Skeletal muscle tissue (tissue), 3 donors: ENCODE measurements at regions not wholly inside any gene's neighbourhood (a gene's known extent, or its start where the extent isn't known, plus 50 kb on each side); places are given as distances from the start of the nearest gene placed in this dataset.

Experiments used
- H3K27ac ChIP-seq: one replicate; pipeline ENCODE4 v1.7.0; 2013; ENCODE audit warnings: mild to moderate bottlenecking, low read depth, low read length, inconsistent platforms
- H3K27me3 ChIP-seq, 3 donors: one replicate each; pipeline ENCODE4 v1.7.0; 2013; ENCODE audit warnings: low read length in 3 of 3; ENCODE audit not compliant: control insufficient read depth in 3 of 3, insufficient read depth in 3 of 3
- H3K36me3 ChIP-seq, 3 donors: one replicate each; pipeline ENCODE4 v1.7.0; 2013; ENCODE audit warnings: low read length in 3 of 3; ENCODE audit not compliant: control insufficient read depth in 3 of 3, insufficient read depth in 3 of 3
- H3K4me1 ChIP-seq, 3 donors: one replicate each; pipeline ENCODE4 v1.7.0; 2013; ENCODE audit warnings: low read length in 3 of 3, mild to moderate bottlenecking in 3 of 3; ENCODE audit not compliant: control insufficient read depth in 3 of 3, insufficient read depth in 3 of 3
- H3K4me3 ChIP-seq, 3 donors: one replicate each; pipeline ENCODE4 v1.7.0; 2013; ENCODE audit warnings: low read length in 3 of 3
- H3K9ac ChIP-seq, 3 donors: one replicate each; pipeline ENCODE4 v1.7.0; 2013; ENCODE audit warnings: low read length in 3 of 3, mild to moderate bottlenecking in 3 of 3, moderate library complexity in 2 of 3, low read depth in 1 of 3
- H3K9me3 ChIP-seq, 3 donors: one replicate each; pipeline ENCODE4 v1.7.0; 2013; ENCODE audit warnings: low read length in 3 of 3; ENCODE audit not compliant: control insufficient read depth in 3 of 3
- donor health status: Osteomylitis.

- H3K9ac ChIP-seq = no peak overlapping the region
- no peaks in the 10 kb centered on the region for H3K4me1 ChIP-seq
- no peak overlapping the region for H3K27ac ChIP-seq
- peaks cover 0 to 2% (median 0%) of the 10 kb centered on the region in 3 donors for H3K9me3 ChIP-seq
- no peak overlapping the region for H3K4me3 ChIP-seq
- no peaks in the 10 kb centered on the region for H3K27me3 ChIP-seq
- H3K36me3 ChIP-seq = no peaks in the 10 kb centered on the region
Observed at GRCh38 chr20:39835130-39835842, 853.8 kb downstream of the MAFB start.

GRCh38 chr20:39830903-39831302 lies 858.1 kb downstream of the MAFB start:
- no peaks in the 10 kb centered on the region for H3K36me3 ChIP-seq
- H3K9ac ChIP-seq = no peak overlapping the region
- no peaks in the 10 kb centered on the region for H3K4me1 ChIP-seq
- H3K9me3 ChIP-seq = peaks cover 0 to under 1% (median 0%) of the 10 kb centered on the region in 3 donors
- H3K27ac ChIP-seq = no peak overlapping the region
- H3K4me3 ChIP-seq = no peak overlapping the region
- no peaks in the 10 kb centered on the region for H3K27me3 ChIP-seq

GRCh38 chr20:39829661-39830060 lies 859.4 kb downstream of the MAFB start:
- no peak overlapping the region for H3K27ac ChIP-seq
- no peaks in the 10 kb centered on the region for H3K36me3 ChIP-seq
- no peaks in the 10 kb centered on the region for H3K9me3 ChIP-seq
- no peak overlapping the region for H3K9ac ChIP-seq
- H3K4me3 ChIP-seq = no peak overlapping the region
- H3K4me1 ChIP-seq = peaks cover 0 to 5% (median 0%) of the 10 kb centered on the region in 3 donors
- H3K27me3 ChIP-seq = no peaks in the 10 kb centered on the region

GRCh38 chr20:39829256-39829655 lies 859.8 kb downstream of the MAFB start:
- Histone ChIP-seq H3K9ac (no peak overlapping the region), H3K27me3 (no peaks in the 10 kb centered on the region), H3K36me3 (no peaks in the 10 kb centered on the region), H3K27ac (no peak overlapping the region), H3K4me3 (no peak overlapping the region), H3K4me1 (peaks cover 0 to 5% (median 0%) of the 10 kb centered on the region in 3 donors), H3K9me3 (no peaks in the 10 kb centered on the region)

GRCh38 chr20:39825950-39826349 lies 863.1 kb downstream of the MAFB start:
- Histone ChIP-seq H3K9me3 (no peaks in the 10 kb centered on the region), H3K27me3 (no peaks in the 10 kb centered on the region), H3K4me3 (no peak overlapping the region), H3K27ac (no peak overlapping the region), H3K36me3 (no peaks in the 10 kb centered on the region), H3K4me1 (peaks cover 0 to 5% (median 0%) of the 10 kb centered on the region in 3 donors), H3K9ac (no peak overlapping the region)

- Histone ChIP-seq H3K4me1 (peaks cover 0 to 5% (median 0%) of the 10 kb centered on the region in 3 donors), H3K9me3 (no peaks in the 10 kb centered on the region), H3K36me3 (no peaks in the 10 kb centered on the region), H3K4me3 (no peak overlapping the region), H3K27me3 (no peaks in the 10 kb centered on the region), H3K27ac (no peak overlapping the region), H3K9ac (no peak overlapping the region)
Observed at GRCh38 chr20:39825524-39825923, 863.4 kb downstream of the DHX35 start.

- Histone ChIP-seq H3K4me1 (peaks cover 0 to 5% (median 0%) of the 10 kb centered on the region in 3 donors), H3K36me3 (no peaks in the 10 kb centered on the region), H3K4me3 (no peak overlapping the region), H3K27ac (no peak overlapping the region), H3K9ac (no peak overlapping the region), H3K27me3 (no peaks in the 10 kb centered on the region), H3K9me3 (no peaks in the 10 kb centered on the region)
Observed at GRCh38 chr20:39823224-39823623, 861.1 kb downstream of the DHX35 start.

GRCh38 chr20:39822667-39823066 lies 860.5 kb downstream of the DHX35 start:
- Histone ChIP-seq H3K4me1 (peaks cover 0 to 5% (median 0%) of the 10 kb centered on the region in 3 donors), H3K9ac (no peak overlapping the region), H3K27me3 (no peaks in the 10 kb centered on the region), H3K27ac (no peak overlapping the region), H3K4me3 (no peak overlapping the region), H3K9me3 (no peaks in the 10 kb centered on the region), H3K36me3 (no peaks in the 10 kb centered on the region)

GRCh38 chr20:39813190-39813829 lies 851.2 kb downstream of the DHX35 start:
- no peaks in the 10 kb centered on the region for H3K36me3 ChIP-seq
- H3K27ac ChIP-seq = no peak overlapping the region
- no peak overlapping the region for H3K4me3 ChIP-seq

GRCh38 chr20:39812116-39812515 lies 850.0 kb downstream of the DHX35 start:
- no peak overlapping the region for H3K27ac ChIP-seq
- no peaks in the 10 kb centered on the region for H3K36me3 ChIP-seq
- H3K4me1 ChIP-seq = no peaks in the 10 kb centered on the region
- no peaks in the 10 kb centered on the region for H3K27me3 ChIP-seq
- H3K9ac ChIP-seq = no peak overlapping the region
- no peak overlapping the region for H3K4me3 ChIP-seq
- H3K9me3 ChIP-seq = no peaks in the 10 kb centered on the region

More at GRCh38 chr20:39813190-39813829, 851.2 kb downstream of the DHX35 start:
- H3K4me1 ChIP-seq = no peaks in the 10 kb centered on the region
- no peaks in the 10 kb centered on the region for H3K9me3 ChIP-seq
- no peak overlapping the region for H3K9ac ChIP-seq
- H3K27me3 ChIP-seq = no peaks in the 10 kb centered on the region
